H1 (cell line): ENCODE measurements at regions not wholly inside any gene's neighbourhood (a gene's known extent, or its start where the extent isn't known, plus 50 kb on each side); places are given as distances from the start of the nearest gene placed in this dataset.

Experiments
- CTCF ChIA-PET: fragments of 300-600 bp; sonication (Branson Sonifier 250); formaldehyde crosslinking; loops from one replicate; lab custom pipeline; 2021; ENCODE audit not compliant: partially characterized antibody; lab: Charles Lee
- POLR2A ChIA-PET: fragments of 300-600 bp; sonication (Branson Sonifier 250); formaldehyde crosslinking; loops from one replicate; lab custom pipeline; 2021; ENCODE audit warnings: inconsistent platforms; ENCODE audit not compliant: partially characterized antibody; lab: Charles Lee
- DNase-seq, 2 experiments: peaks; one replicate each; pipeline versions ENCODE4 v3.0.0 to v3.0.0-alpha.2; 2010 to 2022; ENCODE audit warnings: low spot score in 2 of 2, low read depth in 1 of 2, mixed read lengths in 1 of 2
- FAIRE-seq: peaks from 2 replicates; lab custom pipeline; 2011; peaks lifted over from hg19 to GRCh38; lab: Jason Lieb, UNC
- H2AFZ ChIP-seq: 2 replicates; pipeline ENCODE4 v1.8.1; 2012; ENCODE audit warnings: low read length, inconsistent platforms
- H2AK5ac ChIP-seq: 2 replicates; pipeline ENCODE4 v1.6.1; 2013; ENCODE audit warnings: low read depth, low read length
- H2BK120ac ChIP-seq: replicated peaks from 2 replicates; pipeline ENCODE3; 2013; ENCODE audit warnings: low read depth, low read length, inconsistent platforms
- H2BK12ac ChIP-seq: 2 replicates; pipeline ENCODE4 v1.6.1; 2013; ENCODE audit warnings: low read depth, low read length
- H2BK15ac ChIP-seq: 2 replicates; pipeline ENCODE4 v1.6.1; 2013; ENCODE audit warnings: low read length
- H2BK20ac ChIP-seq: 2 replicates; pipeline ENCODE4 v1.6.1; 2013; ENCODE audit warnings: low read length
- H2BK5ac ChIP-seq: 2 replicates; pipeline ENCODE4 v1.6.1; 2013; ENCODE audit warnings: low read depth, low read length
- H3K14ac ChIP-seq: 2 replicates; pipeline ENCODE4 v1.6.1; 2013; ENCODE audit warnings: inconsistent platforms; ENCODE audit not compliant: insufficient read length
- H3K18ac ChIP-seq: 2 replicates; pipeline ENCODE4 v1.6.1; 2013; ENCODE audit warnings: low read length; ENCODE audit errors: extremely low read depth
- H3K23ac ChIP-seq: 2 replicates; pipeline ENCODE4 v1.6.1; 2013; ENCODE audit warnings: inconsistent platforms; ENCODE audit not compliant: insufficient read length
- H3K23me2 ChIP-seq: 2 replicates; pipeline ENCODE4 v1.6.1; 2013; ENCODE audit warnings: low read depth, low read length
- H3K27ac ChIP-seq: 2 replicates; pipeline ENCODE4 v1.6.1; 2011; ENCODE audit warnings: low read depth, low read length, inconsistent platforms
- H3K27me3 ChIP-seq, 4 experiments: replicated peaks in 1 of 4; 1 replicate in 1 of 4; 2 replicates in 3 of 4; pipeline versions ENCODE4 v1.6.1 to v1.8.1; 2011 to 2013; ENCODE audit warnings: low read length in 3 of 4, mild to moderate bottlenecking in 3 of 4, inconsistent platforms in 2 of 4, mixed read lengths in 2 of 4, moderate library complexity in 1 of 4; ENCODE audit not compliant: control insufficient read depth in 3 of 4, insufficient read depth in 3 of 4; ENCODE audit errors: extremely low read depth in 1 of 4
- H3K36me3 ChIP-seq, 4 experiments: 2 replicates each; pipeline versions ENCODE4 v1.6.1 to v1.8.1; 2011 to 2013; ENCODE audit warnings: mild to moderate bottlenecking in 4 of 4, low read length in 3 of 4, moderate library complexity in 2 of 4, control low read depth in 1 of 4, inconsistent platforms in 1 of 4; ENCODE audit not compliant: insufficient read depth in 4 of 4, control insufficient read depth in 2 of 4
- H3K4ac ChIP-seq: replicated peaks from 2 replicates; pipeline ENCODE3; 2013; ENCODE audit warnings: low read length, low read depth, mixed read lengths, inconsistent platforms; ENCODE audit not compliant: insufficient read length
- H3K4me1 ChIP-seq, 4 experiments: replicated peaks in 1 of 4; 1 replicate in 1 of 4; 2 replicates in 3 of 4; pipeline versions ENCODE4 v1.6.1 to v1.8.1; 2011 to 2013; ENCODE audit warnings: low read length in 3 of 4, inconsistent platforms in 2 of 4, mixed read lengths in 1 of 4; ENCODE audit not compliant: insufficient read depth in 4 of 4, control insufficient read depth in 3 of 4
- H3K4me2 ChIP-seq, 2 experiments: 2 replicates each; pipeline versions ENCODE4 v1.6.1 to v1.8.1; 2011 to 2013; ENCODE audit warnings: low read depth in 2 of 2, low read length in 2 of 2, control low read depth in 1 of 2, inconsistent platforms in 1 of 2, mild to moderate bottlenecking in 1 of 2; ENCODE audit not compliant: insufficient read depth in 1 of 2
- H3K4me3 ChIP-seq, 4 experiments: fragments of 200-600, 300-600 bp in 1 of 4; sonication (generic), shearing (Covaris generic), sonication (Bioruptor Twin) in 1 of 4; 2 replicates each; pipeline versions ENCODE4 v1.5.1 to v1.8.1; 2011 to 2016; ENCODE audit warnings: low read length in 4 of 4, low read depth in 3 of 4, control low read depth in 2 of 4, inconsistent platforms in 2 of 4, mild to moderate bottlenecking in 2 of 4, mixed read lengths in 1 of 4, moderate library complexity in 1 of 4; ENCODE audit not compliant: insufficient read depth in 2 of 4; ENCODE audit errors: extremely low read depth in 1 of 4
- H3K56ac ChIP-seq: replicated peaks from 2 replicates; pipeline ENCODE3; 2013; ENCODE audit warnings: low read depth, mild to moderate bottlenecking, mixed read lengths, low read length, inconsistent platforms; ENCODE audit not compliant: insufficient read length
- H3K79me1 ChIP-seq: 2 replicates; pipeline ENCODE4 v1.6.1; 2013; ENCODE audit warnings: low read depth, low read length, control low read depth
- H3K79me2 ChIP-seq, 2 experiments: 2 replicates each; pipeline versions ENCODE4 v1.6.1 to v1.8.1; 2012 to 2013; ENCODE audit warnings: low read length in 2 of 2, mild to moderate bottlenecking in 2 of 2, inconsistent platforms in 1 of 2; ENCODE audit not compliant: insufficient read depth in 2 of 2, control insufficient read depth in 1 of 2
- H3K9ac ChIP-seq, 4 experiments: replicated peaks in 1 of 4; 1 replicate in 1 of 4; 2 replicates in 3 of 4; pipeline versions ENCODE4 v1.6.1 to v1.8.1; 2011 to 2013; ENCODE audit warnings: low read depth in 3 of 4, low read length in 3 of 4, control low read depth in 2 of 4, mild to moderate bottlenecking in 2 of 4, moderate library complexity in 2 of 4, inconsistent platforms in 1 of 4; ENCODE audit errors: extremely low read depth in 1 of 4
- H3K9me3 ChIP-seq, 2 experiments: 2 replicates each; pipeline versions ENCODE4 v1.6.1 to v1.8.1; 2012 to 2013; ENCODE audit warnings: mild to moderate bottlenecking in 2 of 2, moderate library complexity in 2 of 2, control low read depth in 1 of 2, inconsistent platforms in 1 of 2, low read depth in 1 of 2, low read length in 1 of 2, mixed read lengths in 1 of 2; ENCODE audit not compliant: insufficient read depth in 2 of 2
- H4K20me1 ChIP-seq, 2 experiments: replicated peaks in 1 of 2; 2 replicates each; pipeline versions ENCODE3 to v1.8.1; 2011 to 2013; ENCODE audit warnings: inconsistent platforms in 2 of 2, low read length in 2 of 2, mild to moderate bottlenecking in 1 of 2; ENCODE audit not compliant: insufficient read depth in 2 of 2, control insufficient read depth in 1 of 2
- H4K5ac ChIP-seq: 2 replicates; pipeline ENCODE4 v1.6.1; 2013; ENCODE audit warnings: low read length, low read depth, mixed read lengths, inconsistent platforms; ENCODE audit not compliant: insufficient read length
- H4K8ac ChIP-seq: 2 replicates; pipeline ENCODE4 v1.8.0; 2013; ENCODE audit warnings: mild to moderate bottlenecking, moderate library complexity, low read length, inconsistent platforms; ENCODE audit not compliant: insufficient read depth; ENCODE audit errors: extremely low read depth
- H4K91ac ChIP-seq: replicated peaks from 2 replicates; pipeline ENCODE3; 2013; ENCODE audit warnings: low read length, mixed read lengths, inconsistent platforms; ENCODE audit not compliant: insufficient read length
- BRCA1 ChIP-seq: IDR thresholded peaks from 2 replicates; pipeline ENCODE4 v1.6.1; 2012; ENCODE audit warnings: low read depth, low read length, improper control_type of control experiment
- SRF ChIP-seq: IDR thresholded peaks from 2 replicates; pipeline ENCODE4 v1.6.1; 2011; ENCODE audit warnings: mild to moderate bottlenecking, low read depth, low read length, moderate library complexity
- SUZ12 ChIP-seq: fragments of 200-600 bp; sonication (generic); IDR thresholded peaks from 2 replicates; pipeline ENCODE4 v1.6.1; 2012; ENCODE audit warnings: mild to moderate bottlenecking, inconsistent platforms, low read length, moderate library complexity, mixed read lengths
- WGBS, 2 experiments: shearing (Covaris generic) in 1 of 2; methylation state at CpG; one replicate each; pipeline versions ENCODE4 v1.1.6 to v1.1.7; 2013 to 2015; ENCODE audit warnings: low lambda C conversion rate in 2 of 2, mixed read lengths in 2 of 2, inconsistent platforms in 1 of 2, low coverage in 1 of 2, missing lambda C conversion rate in 1 of 2; ENCODE audit not compliant: insufficient replicate concordance in 2 of 2, insufficient coverage in 1 of 2, insufficient read length in 1 of 2; ENCODE audit errors: extremely low coverage in 1 of 2, missing lambda C conversion rate in 1 of 2; 5-methylcytosine and 5-hydroxymethylcytosine counted together

DNA sequence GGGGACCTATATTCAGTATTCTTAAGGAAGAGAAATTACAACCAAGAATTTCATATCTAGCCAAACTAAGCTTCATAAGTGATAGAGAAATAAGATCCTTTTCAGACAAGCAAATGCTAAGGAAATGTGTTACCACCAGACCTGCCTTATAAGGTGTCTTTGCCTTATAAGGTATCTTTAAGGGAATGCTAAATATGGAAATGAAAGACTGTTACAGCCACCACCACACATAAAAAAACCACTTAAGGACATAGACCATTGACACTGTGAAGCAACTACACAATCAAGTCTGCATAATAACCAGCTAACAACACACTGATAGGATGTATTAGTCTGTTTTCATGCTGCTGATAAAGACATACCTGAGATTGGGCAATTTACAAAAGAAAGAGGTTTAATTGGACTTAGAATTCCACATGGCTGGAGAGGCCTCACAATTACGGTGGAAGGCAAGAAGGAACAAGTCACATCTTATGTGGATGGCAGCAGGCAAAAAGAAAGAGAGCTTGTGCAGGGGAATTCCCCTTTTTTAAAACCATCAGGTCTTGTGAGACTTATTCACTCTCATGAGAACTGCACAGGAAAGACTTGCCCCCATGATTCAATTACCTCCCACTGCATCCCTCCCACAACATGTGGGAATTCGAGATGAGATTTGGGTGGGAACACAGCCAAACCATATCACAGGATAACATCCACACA, 119.2 kb upstream of the LAMA2 start:
- no peak overlapping the region for H2BK12ac ChIP-seq
- no peak overlapping the region for H3K4me3 ChIP-seq
- H3K4me2 ChIP-seq: no peak overlapping the region
- TF ChIP-seq SRF: peak; percentile 67; the same call in 1 of the 2 replicates
- no peak for TF ChIP-seq SUZ12
- no peak for TF ChIP-seq BRCA1
- no peak overlapping the region for H3K9ac ChIP-seq
- H2BK5ac ChIP-seq: no peak overlapping the region
- ChIA-PET CTCF (interaction anchor here (0.6 kb wide), 1 partner anchor 1839 kb away, joined by 3 read pairs; no protein-coding TSS in a partner anchor), POLR2A (no interaction called here)
- no peak overlapping the region for H4K8ac ChIP-seq
- WGBS, 2 experiments: 82% methylated on average over 2 of the region's 2 CpGs; no CpG with 5 or more reads in 1 of the 2 experiments
- no peak overlapping the region for H3K14ac ChIP-seq
- H4K20me1 ChIP-seq: no peaks in the 10 kb centered on the region
- H2BK20ac ChIP-seq: no peak overlapping the region
- H2AFZ ChIP-seq: peak overlapping the region; percentile 58; the same call in 1 of the 2 replicates
- H3K4ac ChIP-seq: no peak overlapping the region
- H3K56ac ChIP-seq: no peak overlapping the region
- H3K79me2 ChIP-seq: no peaks in the 10 kb centered on the region
- H3K4me1 ChIP-seq: no peaks in the 10 kb centered on the region
- H3K9me3 ChIP-seq: peaks cover 10 to 14% of the 10 kb centered on the region in 2 experiments
- no peak overlapping the region for H2BK15ac ChIP-seq
- H3K79me1 ChIP-seq: no peaks in the 10 kb centered on the region
- no peaks in the 10 kb centered on the region for H3K23me2 ChIP-seq
- no peak overlapping the region for H3K27ac ChIP-seq
- FAIRE-seq (no peak), DNase-seq (no peak)
- no peaks in the 10 kb centered on the region for H3K27me3 ChIP-seq
- H3K36me3 ChIP-seq: no peaks in the 10 kb centered on the region
- no peak overlapping the region for H4K91ac ChIP-seq
- no peak overlapping the region for H3K23ac ChIP-seq
- no peak overlapping the region for H4K5ac ChIP-seq
- H2AK5ac ChIP-seq: no peak overlapping the region
- H3K18ac ChIP-seq: no peak overlapping the region
- no peak overlapping the region for H2BK120ac ChIP-seq
